ENCODE measurements at regions not wholly inside any gene's neighbourhood (a gene's known extent, or its start where the extent isn't known, plus 50 kb on each side); places are given as distances from the start of the nearest gene placed in this dataset.

GRCh38 chr2:67945056-67945455 is 117.7 kb downstream of the C1D start:
- TF ChIP-seq CTCF (IDR thresholded peaks at IDR 0.05) (no peak), POLR2A (IDR thresholded peaks at IDR 0.05) (no peak)
